Medulla oblongata (tissue), 1 donor: ENCODE measurements at regions not wholly inside any gene's neighbourhood (a gene's known extent, or its start where the extent isn't known, plus 50 kb on each side); places are given as distances from the start of the nearest gene placed in this dataset.

Source experiments
- DNase-seq: peaks from one replicate; pipeline ENCODE4 v3.0.0-alpha.2; 2015; ENCODE audit errors: extremely low spot score

DNA sequence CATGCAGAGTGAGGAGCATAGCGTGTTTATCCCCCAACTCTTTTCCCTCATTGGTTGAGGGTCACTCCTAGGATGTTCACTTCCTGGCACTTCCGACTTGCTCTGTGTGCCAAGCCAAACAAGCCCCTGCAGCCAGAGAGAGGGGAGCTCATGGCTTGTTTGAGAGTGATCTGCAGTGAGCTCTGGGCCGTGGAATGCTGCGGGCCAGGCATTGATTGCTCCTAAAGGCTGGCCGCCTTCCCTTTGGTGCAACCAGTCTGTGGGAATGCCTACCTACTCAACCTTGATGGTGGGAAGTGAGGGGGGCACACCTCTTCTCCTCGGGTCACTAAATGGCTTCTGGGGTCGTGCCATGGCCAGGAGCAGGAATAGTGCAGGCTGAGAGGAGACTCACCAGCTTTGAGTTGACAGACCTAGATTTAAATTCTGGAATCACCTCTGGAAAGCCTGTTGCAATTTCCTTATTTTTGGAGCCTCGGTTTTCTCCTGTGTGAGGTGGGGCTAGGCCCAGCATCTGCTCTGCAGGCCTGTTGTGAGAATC lies 152.0 kb upstream of the STX18 start:
- no peak for DNase-seq

DNA sequence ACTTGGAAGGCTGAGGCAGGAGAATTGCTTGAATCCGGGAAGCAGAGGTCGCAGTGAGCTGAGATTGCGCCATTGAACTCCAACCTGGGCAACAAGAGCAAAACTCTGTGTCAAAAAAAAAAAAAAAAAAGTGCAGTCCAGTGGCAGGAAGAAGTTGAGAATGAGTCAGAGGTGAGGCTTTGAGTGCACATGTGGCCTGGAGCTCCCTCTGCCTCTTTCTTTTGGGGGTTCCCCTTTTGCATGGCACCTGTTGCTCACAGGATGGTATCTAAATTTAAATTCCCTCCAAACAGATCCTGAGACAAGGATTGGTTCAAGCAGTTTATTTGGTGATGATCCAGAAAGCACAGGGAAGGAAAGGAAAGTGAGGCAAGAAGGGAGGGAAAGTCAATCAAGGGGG lies 151.4 kb upstream of the STX18 start:
- no peak for DNase-seq

DNA sequence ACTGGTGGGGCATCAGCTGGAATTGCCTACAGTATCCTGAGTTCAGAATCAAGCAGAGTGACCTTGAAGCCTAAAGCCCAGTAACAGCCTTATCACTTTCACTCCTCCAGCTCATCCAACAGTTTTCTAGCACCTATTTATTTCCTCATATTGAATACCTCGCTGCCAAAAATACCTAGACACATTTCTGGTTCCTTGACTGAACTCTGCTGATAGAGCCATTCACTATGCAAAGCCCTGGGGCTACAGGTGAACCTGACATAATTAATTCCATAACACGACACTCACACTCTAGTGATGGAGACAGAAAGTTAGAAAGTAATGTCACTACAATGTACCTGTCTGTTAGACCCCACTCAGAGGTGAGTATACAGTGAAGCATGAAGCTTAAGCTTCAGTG lies 149.0 kb upstream of the STX18 start:
- no peak for DNase-seq

DNA sequence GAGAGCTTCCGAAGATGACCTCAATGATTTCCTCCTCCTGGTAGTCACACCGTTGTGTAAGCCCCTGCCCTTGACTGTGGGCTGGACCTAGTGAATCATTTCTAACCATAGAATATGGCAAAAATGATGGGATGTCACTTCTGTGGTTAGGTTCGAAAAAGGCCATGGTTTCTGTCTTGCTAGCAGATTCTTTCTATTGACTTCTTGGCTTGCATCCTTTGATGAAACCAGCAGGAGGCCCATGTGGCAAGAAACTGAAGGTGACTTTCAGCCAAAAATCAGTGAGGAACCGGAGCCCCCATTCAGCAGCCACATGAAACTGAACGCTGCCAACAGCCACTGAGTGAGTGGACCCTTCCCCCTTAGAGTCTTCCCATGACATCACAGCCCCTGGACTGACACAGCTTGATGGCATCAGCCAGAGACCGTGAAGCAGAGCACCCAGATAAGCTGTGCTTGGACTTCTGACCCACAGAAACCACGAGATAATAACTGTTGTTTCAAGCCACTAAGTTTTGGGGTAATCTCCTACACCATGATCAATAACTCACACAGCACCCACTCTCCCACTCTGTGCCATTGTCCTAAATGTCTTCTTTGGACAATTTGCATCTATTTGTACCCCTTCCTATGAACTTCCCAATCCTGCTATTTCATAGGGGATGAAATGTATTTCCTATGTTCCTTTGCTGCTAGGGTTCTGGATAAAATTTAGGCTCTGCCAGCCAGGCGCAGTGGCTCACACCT lies 148.0 kb upstream of the STX18 start:
- DNase-seq = no peak

DNA sequence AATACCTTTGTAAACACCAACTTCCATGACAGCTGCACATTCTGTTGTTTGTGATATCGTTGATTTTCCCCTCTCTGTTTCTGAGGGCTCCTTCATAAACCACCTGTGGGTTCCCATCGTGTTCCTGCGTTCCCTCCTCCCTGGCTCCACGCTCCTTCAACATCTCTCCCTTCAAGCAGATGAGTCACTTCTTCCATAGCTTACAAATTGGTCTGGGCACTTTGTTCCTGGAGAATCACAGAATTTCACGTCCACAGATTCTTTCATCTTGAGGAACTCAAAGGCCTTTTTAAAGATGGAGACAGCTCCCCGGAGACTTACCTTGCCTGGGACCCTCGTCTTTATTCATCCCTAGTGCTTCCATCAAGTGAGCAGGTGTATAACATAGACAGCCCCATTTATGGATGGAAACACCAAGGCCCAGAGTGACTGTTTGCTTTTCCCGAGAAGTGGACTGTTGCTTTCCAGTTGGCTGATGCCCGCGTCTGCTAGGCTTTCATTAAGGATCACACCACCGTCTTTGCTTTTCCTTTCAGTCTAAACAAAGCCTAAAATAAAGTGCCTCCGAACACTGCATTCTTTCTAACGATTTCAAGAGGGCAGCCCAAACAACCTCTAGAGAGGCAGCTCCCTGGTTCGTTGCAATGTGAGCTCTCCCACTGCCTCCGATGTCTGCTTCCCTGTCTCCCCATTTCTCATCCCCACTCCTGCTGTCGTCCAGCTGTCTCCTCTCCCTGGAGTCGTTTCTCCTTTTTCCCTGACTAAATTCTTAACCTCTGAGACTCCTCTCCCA lies 146.3 kb upstream of the STX18 start:
- DNase-seq = no peak

DNA sequence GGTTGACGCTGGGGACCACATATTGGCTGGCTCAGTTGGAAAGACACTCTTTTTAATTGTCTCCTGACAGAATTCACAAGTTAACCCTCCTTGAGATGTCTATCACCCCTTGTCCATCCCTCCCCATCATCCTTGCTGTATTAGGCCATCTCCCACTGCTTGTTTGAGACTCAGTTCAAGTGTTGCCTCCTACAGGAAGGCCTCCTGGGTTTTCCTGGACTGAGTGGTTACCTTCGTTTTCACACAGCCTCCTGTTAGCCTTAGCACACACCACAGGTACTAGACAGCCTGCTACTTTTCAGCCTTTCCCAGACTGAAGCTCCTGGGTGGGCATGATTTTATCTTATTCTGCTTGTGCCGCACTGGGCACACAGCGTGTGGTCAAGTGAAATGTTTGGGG lies 145.3 kb upstream of the STX18 start:
- DNase-seq = no peak

DNA sequence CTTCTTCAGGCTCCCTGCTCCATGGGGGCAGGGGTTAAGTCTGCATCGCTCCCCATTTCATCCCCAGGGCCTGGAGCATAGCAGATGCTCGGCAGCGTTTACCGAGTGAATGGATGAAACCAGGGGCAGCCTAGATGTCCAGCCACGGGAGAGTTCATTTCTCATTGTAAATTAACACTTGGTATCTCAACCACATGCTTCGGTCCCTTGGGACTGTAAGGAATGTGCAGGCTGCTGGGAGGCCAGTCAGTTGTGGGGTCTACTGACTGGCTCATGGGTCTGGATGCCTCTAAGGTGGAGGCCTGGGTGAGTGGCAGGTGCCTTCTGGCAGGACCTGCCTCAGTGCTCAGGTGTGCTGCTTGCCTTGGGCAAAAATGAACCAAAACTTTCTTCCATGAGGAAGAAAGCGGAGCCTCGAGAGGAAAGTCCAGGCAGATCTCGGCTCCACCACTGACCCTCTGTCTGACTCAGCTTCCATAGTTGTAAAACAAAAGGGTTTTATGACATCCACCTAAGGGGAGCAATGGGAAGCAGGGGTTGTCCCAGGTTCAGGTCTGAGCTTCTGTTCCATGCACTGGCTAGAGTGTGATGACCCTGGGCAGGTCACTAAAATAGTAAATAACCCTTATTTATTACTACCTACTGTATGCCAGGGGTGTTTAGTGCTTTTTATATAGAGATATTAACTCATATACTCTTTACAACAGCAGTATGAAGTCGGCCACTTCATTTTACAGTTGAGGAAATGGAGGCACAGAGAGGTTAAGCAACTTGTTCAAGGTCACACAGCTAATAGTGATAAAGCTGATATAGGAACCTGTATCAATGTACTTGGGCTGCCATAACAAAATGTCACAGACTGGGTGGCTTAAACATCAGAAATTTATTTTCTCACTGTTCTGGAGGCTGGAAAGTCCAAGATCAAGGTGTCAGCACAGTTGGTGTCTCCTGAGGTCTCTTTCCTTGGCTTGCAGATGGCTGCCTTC lies 144.3 kb upstream of the STX18 start:
- DNase-seq = no peak

DNA sequence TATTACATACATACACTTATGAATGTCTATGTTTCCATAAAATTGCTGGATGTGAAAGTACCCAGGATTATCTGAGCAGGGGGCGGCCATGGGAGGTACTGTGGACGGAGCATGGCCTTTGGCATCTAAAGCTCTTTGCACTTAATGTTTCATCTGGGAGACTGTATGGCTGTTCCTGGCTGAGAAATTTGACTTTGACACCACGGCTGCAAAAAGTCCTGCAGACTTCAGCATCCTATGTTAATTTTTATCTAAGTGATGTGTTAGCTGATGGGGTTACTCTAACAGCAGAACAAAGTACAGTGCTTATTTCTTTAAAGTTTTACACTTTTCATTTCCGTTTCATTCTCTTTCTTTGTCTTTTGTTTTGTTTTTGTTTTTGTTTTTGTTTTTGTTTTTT lies 139.8 kb upstream of the STX18 start:
- no peak for DNase-seq

DNA sequence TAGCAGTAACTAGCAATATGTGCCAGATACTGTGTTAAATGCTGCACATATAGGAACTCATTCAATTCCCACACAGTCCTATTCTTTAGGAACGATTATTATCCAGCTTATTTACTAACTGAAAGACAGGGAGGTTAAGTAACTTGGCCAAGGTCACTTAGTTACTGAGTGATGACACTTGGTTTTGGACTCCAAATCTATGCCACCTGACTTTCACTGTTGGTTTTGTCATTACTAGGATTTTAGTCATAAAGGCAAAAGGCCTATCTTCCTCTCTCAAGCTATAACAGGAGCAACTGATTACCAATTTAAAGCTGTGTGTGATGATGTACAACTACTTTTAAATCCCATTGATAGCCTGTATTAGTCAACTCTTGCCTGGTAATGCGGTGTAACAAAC lies 138.9 kb upstream of the STX18 start:
- DNase-seq = no peak

DNA sequence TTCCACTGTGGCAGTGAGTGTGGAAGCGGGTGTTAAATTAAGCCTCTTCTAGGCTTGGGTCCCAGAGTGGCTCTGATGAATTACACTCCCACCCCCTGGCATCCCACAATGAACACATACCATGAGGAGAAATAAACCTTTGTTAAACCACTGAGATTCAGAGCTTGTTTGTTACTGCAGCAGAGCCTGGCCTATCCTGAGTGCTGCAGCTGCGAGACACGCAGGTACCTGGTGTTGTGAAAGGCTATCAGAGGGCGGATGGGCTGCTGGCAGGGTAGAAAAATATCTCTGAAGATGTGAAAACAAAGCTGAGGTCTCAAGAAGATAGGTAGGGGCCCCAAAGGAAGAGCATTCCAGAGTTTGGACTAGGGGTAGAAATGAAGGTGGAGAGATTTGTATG lies 138.4 kb upstream of the STX18 start:
- no peak for DNase-seq

DNA sequence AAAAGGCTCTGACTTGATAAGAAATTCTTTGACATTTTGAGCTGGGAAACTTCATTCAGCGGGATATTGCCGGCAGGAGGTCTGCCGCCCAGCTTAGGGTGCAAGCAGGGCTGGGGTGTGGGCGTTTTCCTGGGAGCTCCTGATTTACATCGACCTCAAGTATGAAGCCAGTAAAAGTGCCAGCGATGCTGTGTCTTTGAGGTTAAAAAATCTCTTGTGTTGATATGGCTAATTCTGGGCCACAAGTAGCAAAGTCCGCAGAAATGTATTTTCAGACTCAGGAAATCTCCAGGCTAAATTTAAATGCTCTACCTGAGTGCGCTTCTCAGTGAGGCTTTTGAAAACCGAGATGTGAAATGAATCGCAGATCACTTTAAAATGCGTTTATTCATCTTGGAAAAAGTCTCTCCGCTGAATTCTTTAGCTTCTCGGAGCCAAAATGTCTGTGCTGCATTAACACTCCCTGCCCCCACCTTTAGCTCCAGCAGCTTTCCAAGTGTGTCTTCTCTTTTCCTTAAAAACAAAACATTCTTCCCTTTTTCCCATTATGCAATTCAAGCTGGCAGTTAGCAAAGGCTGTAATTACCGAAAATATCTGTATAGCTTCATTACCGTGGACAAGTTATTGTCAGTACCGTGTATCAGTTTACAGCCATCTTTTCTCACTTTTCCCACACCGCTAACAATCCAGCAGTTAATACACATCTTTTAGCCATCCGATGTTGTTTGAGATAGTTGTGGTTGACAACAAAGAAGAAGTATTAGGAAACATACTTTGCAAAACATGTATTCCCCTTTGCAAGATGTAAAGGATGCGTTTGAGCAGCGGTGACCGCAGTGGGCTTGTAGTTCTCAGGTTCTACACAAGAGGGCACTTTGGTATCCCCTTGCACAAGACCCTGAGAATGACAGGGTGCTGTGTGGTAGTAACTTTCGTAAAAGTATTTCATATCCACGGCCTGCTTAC lies 136.0 kb upstream of the STX18 start:
- DNase-seq = peak; percentile 58

DNA sequence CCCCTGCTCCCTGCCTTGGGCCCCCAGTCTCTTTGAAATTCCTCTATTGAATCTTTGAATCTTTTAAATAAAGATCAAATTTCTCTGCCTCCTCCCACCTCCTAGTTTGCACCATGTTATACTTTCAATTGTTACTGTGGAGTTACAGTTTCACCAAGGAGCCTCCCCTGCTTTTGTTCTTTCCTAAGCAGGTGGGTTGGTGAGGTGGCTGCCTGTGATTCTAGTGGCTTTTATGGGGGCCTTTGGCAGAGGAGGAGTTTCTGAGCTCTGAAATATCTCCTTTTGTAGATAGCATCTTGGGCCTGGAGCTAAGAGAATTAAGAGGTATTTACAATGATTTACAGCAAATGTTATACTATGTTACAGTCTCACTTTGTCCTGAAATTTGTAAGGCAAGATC lies 133.8 kb upstream of the STX18 start:
- no peak for DNase-seq

DNA sequence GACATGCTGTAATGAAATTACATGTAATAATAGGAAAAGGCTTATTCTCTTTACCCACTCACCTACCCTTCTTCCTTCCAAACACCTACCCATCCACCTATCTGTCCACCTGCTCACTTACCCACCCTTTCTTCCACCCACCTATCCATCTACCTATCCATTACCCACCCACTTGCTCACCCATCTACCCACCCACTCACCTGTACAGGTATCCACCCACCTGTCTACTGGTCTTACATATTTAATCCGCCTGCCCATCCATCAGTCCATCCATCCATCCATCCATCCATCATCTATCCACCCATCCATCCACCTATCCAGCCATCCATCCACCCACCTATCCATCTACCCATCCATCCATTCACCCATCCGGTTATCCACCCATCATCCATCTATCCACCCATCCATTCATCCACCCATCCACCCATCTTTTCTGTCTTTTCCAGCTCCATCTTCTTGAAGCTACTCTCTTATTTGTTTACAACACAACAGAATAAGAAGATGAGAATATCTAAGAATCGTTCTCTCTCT lies 133.3 kb upstream of the STX18 start:
- DNase-seq = no peak

DNA sequence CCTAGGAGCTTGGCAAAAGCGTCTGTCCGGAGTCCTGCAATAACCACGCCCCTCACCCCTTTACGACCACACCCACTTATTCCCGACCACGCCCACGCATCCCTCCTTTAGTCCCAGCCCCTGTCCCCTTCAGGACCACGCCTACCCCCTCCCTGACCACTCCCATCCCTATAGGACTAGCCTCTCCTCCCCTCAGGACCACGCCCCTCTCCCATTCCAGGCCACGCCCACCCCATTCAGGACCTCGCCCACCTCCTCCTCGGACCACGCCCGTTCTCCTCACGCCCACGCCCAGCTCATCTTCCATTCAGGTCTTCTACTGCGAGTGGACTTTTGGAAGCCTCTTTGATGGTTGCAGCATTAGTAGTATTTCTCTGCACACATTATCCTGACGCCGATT lies 131.2 kb upstream of the STX18 start:
- DNase-seq = no peak

DNA sequence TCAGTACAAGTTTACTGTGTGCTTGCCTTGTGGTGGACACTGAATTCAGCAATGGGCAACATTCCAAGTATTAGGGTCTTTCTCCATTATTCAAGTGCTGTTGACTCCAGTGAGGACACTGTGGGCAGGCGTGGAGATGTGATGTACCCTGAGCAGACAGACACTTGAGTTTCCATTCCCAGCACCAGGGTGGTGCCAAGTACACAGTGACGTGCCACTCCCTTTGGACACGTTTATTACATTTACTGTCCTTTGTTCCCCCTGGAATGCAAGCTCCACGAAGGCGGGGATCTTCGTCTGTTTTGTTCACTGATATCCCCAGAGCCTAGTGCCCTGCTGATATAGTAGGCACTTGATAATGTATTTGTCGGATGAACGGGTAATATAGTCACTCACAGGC lies 130.6 kb upstream of the STX18 start:
- DNase-seq = no peak

DNA sequence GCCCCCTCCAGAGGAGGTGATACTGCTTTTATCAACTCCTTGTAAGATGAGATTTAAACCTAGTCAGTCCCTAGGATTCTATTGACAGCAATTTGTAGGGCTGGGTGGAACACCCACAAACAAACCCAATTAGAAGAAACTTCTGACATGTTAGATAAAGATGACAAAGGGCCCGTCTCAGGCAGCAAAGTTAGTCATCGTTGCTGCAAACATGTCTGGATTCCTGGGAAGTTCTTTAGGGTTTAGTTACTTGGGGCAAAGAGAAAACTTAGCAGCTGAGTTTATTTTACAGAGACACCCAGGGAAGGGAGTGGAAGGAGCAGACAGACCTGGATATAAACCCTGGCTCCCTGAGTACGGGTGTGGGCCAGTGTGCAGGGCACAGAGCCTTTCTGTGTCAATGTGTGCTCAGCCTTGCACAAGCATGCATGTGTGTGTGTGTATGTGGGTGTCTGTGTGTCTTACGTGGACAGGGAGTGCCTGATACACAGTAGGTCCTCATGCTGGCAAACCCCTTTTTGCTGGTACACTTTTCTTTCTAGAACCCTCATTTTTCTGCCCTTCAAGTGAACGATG lies 130.0 kb upstream of the STX18 start:
- DNase-seq = no peak

DNA sequence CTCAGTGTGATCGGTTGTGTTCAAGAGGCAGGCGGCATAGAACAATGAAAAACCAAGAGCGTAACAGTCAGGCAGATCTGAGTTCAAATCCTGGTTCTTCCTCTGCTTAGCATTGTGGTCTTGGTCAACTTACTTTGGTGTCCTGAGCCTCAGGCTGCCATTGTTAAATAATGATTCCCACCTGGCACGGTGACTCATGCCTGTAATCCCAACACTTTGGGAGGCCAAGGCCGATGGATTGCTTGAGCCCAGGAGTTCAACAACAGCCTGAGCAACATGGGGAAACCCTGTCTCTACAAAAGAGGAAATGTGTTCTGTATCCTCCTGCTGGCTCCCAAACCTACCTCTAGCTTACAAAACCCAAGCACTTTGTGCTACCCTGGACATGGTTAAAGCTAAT lies 129.0 kb upstream of the STX18 start:
- DNase-seq = no peak

DNA sequence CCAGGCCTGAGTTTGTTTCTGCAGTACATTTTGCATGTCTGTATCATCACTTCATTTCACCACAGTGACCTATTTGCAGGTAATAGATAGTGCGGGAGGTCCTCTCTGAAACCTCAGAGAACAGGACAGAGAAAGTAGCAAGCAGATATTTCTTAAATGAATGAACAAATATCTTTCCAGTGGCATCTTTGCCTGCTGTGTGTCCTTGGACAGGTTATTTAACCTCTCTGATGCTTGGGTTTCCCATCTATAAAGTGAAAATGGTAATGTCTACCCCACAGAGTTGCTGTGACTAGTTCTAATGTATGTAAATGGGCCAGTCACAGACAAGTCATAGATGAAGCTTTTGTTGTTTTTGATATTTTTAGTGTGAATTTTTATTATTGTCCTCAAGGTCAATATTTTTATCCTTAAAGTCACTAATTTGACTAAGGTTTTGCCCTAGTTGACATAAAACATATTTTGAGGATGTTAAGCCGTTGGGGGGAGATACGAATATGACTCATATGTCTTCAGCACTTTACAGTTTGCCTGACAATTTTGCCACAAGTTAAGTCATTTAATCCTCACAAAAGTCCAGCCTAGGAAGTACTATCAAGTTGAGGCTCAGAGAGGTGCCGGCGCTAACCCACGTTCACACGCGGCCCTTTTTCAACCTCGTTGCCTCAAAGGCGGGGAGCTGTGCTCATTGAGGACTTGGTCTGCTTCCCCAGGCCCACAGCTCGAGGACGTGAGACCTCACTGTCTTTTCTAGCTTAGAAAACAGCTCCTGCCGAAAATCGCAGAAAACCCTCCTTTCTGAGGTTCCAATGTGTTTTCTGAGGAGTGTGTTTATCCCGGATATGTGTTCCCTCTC lies 126.7 kb upstream of the STX18 start:
- no peak for DNase-seq

DNA sequence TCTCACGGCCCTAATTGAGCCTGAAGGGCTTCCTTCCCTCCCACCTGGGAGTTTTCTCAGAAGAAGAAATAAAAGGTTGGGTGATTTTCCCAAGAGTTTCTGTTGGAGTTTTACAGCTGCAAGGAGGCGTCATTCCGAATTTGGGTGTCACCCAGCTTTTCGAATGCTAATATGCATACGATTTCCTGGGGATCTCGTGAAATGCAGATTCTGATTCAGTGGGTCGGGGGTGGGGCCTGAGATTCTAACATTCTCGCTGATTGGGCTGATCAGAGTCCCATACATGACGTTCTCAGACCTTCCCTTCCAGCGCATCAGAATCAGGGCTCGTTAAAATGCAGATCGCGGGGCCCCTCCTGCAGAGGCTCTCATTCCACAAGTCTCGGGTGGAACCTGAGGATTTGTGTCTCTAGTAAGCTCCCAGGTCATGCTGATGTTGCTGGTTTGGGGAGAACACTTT lies 125.8 kb upstream of the STX18 start:
- no peak for DNase-seq
